Right renal cortex interstitium (tissue), 3 donors: ENCODE measurements at regions not wholly inside any gene's neighbourhood (a gene's known extent, or its start where the extent isn't known, plus 50 kb on each side); places are given as distances from the start of the nearest gene placed in this dataset.
"Not testable (repeated sequence)": the region's sequence is repeated elsewhere in the genome, so short reads cannot be mapped to it uniquely, and the experiment has no call there.

Source experiments
- DNase-seq, 3 donors: peaks; one replicate each; pipeline ENCODE4 v3.0.0-alpha.2; 2013; ENCODE audit warnings: low read depth in 3 of 3, low spot score in 2 of 3

DNA sequence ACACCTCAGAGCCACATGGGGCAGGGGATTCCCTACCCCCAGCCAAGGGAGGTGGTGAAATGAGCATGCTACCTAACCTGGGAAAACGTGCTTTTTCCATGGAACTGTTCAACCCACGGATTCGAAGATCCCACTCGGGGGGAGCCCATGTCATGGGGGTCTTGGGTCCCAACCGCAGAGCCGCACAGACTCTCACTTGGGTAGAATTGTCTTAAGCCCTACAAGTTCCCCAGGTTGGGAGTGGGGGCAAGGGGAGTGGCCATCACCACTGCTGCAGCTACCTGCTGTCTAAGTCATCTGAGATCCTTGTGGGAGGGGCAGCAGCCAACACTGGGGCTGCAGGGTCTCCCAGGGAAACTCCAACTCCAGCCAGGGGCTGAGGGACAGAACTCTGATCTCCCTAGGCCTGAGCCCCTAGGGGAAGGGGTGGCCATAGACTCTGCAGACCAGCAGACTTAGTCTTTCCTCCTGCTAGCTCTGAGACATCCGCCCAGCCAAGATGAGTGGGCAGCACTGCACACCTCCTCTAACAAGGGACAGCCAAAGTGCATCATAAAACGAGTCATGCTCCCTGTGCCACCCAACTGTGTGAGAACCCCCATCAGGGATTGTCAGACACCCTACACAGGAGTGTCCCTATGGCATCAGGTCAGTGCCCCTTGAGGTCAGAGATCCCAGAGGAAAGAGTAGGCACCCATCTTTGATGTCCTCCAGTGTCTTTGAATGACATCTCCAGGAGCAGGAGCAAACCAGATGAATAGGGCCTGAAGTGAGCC, 610.4 kb upstream of the SLITRK6 start:
- DNase-seq, result no peak

DNA sequence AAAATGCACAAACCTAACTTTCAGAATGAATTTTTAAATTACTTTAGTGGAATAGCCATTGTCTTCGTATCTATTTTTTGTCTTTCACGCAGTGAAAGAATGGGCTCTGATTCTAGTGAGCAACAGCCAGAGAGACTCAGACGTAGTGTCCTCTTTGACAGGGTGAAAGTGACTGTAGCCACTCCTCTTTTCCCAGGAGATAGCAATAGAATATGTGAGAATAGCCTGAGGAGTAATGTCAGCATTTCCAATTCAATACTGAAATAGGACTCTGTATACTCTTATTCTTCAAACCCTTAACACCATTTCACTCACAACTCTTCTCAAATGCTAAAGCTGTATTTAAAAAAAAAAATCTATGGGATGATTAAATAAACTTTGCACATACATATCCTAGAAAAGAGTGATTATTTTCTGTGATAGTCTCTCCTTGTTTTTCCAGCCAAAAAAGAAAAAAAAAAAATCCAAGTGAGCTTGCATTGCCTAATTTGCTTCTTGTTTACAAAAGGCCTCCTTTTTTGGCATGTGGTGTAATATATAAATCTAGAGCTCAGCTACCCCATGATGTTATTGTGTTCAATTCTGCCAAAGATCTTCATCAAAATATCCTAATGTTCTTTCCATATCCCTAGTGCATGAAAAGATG, 626.1 kb upstream of the SLITRK6 start:
- DNase-seq, result no peak

GRCh38 chr13:86426437-86426836, 627.2 kb upstream of the SLITRK6 start:
- no peak for DNase-seq

DNA sequence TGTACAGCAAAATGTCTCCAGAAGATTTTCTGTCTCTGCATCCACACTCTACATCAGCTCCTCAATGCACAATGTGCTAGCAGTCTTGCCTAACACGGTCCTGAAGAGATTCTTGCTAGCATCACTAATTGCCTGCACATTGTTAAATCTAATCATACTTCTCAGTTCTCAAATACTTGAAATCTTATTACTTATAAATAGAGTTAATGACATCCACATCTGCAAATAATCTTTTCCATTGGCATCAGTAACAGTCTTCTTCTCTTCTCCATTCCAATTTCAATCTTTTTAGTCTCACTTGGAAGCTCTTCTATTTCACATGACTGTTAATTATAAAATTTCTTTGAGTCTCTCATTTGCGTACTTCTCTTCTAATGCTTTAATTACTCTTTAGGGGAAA, 630.5 kb upstream of the SLITRK6 start:
- no peak for DNase-seq

- no peak for DNase-seq
Observed at GRCh38 chr13:86438034-86438433, 638.8 kb upstream of the SLITRK6 start.

DNA sequence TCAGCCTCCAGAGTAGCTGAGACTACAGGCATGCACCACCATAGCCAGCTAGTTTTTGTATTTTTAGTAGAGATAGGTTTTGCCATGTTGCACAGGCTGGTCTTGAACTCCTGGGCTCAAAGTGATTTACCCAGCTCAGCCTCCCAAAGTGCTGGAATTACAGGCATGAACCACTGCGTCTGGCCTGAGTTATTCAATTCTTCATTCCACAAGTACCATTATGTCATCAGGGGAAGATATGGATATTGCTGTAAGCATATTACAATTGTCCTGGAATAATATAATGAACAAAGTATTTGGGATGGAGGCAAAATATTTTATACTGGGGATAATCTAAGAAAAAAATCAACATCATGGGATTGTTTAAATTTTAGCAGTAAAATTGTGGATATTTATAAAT, 646.0 kb upstream of the SLITRK6 start:
- no peak for DNase-seq

GRCh38 chr13:86445672-86446071, 646.5 kb upstream of the SLITRK6 start:
- no peak for DNase-seq

- DNase-seq, result no peak
Observed at GRCh38 chr13:86446311-86446710, 647.1 kb upstream of the SLITRK6 start.

GRCh38 chr13:86447479-86447878, 648.3 kb upstream of the SLITRK6 start:
- DNase-seq, result no peak

- no peak for DNase-seq
Observed at GRCh38 chr13:86462011-86462410, 662.8 kb upstream of the SLITRK6 start.

DNA sequence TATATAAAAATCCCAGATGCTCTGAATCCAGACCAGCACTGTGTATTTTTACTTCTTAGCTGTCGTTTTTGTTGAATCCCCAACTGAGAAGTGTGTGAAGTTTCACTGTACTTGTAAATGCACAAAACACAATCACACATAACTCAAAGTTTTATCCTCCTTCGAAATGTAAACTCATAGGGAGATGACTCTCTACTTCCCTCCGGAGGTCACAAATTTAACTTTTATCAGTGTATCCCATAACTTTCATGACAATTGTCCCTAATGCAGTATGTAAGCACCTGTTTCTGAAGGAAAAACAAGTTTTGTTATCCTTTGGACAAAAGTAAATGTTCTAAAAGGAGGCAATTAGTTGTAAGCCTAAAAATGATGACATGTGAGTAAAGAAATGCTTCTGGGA, 665.0 kb upstream of the SLITRK6 start:
- DNase-seq, result no peak

- no peak for DNase-seq
Observed at GRCh38 chr13:86474971-86475370, 675.8 kb upstream of the SLITRK6 start.

DNA sequence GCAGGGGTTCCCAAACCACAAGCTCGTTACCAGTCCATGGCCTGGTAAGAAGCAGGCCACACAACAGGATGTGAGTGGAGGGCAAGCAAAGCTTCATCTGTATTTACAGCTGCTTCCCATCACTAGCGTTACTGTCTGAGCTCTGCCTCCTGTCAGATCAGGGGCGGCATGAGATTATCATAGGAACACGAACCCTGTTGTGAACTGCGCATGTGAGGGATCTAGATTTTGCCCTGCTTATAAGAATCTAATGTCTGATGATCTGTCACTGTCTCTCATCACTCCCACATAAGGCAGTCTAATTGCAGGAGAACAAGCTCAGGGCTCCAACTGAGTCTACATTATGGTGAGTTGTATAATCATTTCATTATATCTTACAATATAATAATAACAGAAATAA, 677.4 kb upstream of the SLITRK6 start:
- DNase-seq, result no peak

- DNase-seq, result no peak
Observed at GRCh38 chr13:86486582-86486981, 687.4 kb upstream of the SLITRK6 start.

DNA sequence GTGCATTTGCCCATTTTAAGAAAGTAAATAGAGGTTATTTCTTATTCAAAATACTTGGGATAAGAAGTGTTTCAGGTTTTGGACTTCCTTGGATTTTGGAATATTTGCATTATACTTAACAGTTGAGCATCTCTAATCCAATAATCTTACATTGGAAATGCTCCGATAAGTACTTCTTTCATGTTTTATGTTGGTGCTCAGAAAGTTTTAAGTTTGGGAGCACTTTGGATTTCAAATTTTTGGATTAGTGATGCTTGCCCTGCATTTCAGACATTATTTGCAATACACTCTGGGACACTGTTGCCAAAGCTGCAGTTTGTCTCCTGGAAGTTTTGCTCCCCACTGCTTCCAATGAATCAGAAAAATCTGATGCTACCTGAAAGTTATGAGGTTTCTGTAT, 691.9 kb upstream of the SLITRK6 start:
- no peak for DNase-seq

GRCh38 chr13:86501931-86502330, 702.7 kb upstream of the SLITRK6 start:
- not testable (repeated sequence) for DNase-seq

DNA sequence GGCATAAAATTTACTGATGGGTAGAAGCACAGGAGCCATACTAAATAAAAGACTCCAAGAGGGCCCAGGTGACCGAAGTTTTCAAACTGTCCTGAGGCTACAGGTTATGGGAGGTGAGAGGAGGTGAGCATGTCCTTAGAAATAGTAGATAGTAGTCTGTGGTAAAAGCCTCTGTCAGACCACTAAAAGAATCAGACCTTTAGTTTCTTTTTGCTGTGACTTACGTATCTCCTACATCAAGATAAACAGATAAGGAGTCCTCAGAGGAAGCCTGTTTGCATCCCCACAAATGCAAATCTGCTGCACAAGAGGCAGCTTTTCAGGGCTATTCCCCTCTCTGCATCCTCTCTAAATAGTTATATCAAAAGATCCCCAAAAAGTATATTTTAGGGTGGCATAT, 711.6 kb upstream of the SLITRK6 start:
- no peak for DNase-seq

GRCh38 chr13:86541461-86541860, 742.2 kb upstream of the SLITRK6 start:
- DNase-seq, result no peak

DNA sequence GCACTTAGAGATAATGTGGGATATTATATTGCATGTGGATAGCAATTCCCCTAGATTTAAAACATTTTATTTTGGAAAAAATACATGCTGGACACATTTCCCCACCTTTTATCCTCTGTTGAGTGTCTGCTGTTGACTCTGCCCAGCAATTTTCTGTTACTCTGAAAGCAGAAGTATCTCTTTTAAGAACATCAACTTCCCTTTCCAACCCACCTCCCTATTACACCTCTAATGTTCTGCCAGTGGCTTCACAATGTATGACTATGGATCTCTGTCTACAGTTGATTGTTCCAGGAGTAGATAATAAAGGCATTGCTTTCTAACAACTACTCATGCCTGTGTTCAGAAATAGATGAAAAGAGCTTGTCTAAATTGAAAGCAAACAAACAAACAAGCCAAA, 754.8 kb upstream of the SLITRK6 start:
- no peak for DNase-seq

DNA sequence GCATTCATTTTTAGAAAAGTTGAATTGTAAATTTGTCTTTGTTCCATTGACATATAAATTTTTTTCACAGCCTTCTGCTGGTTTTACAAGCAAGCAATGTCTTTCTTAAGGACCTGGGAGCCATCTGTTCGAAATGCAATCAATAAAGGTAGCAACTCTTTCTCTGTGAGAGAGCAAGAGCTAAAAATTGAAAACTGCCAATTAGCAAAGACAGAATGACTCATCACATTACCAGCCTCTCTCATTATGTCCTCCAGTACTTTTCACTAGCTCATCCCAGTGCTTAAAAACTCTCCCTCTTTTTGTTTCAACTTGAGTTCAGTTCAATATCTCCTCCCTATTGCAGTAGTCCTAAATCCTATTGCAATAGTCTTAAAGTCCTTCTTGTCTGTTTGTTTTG, 760.7 kb upstream of the SLITRK6 start:
- no peak for DNase-seq

DNA sequence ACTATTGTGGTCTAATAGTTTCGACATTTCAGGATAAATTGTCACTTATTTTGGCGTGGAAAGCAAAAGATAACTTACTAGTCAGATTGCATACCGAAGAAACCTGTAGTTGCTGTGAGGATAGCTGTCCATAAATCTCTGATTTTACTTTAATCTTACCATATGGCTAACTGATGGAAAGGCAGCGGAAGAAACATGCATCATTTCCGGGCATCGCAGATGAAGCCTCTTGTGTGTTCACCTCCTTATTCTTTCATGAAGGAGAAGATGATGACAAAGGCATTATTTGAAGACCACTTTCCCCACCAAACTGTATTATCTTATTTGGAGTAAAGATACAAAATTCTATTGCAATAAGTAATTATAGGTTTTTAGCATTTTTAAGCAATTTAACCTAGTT, 763.6 kb upstream of the SLITRK6 start:
- no peak for DNase-seq

DNA sequence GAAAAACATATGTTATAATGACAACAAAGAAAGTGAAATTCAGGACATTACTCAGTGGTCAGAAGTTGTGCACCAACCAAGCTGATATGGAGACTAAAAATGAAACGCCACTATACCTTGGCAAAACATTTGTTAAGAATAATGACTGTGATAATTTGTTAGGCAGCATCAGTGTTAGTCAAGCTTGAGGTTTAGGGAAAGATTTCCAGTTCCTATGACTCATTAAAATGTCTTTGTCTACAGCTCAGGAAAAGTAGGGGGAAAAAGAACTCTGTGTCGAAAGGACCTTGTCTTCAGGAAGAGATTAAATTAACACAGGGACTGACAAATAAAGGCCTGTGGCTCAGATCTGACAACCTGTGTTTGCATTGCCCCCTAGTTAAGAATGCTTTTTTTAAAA, 764.1 kb upstream of the SLITRK6 start:
- DNase-seq, result no peak

GRCh38 chr13:86567119-86567518, 767.9 kb upstream of the SLITRK6 start:
- no peak for DNase-seq
